NT2/D1 (cell line): ENCODE measurements at regions not wholly inside any gene's neighbourhood (a gene's known extent, or its start where the extent isn't known, plus 50 kb on each side); places are given as distances from the start of the nearest gene placed in this dataset.

Experiments used
- DNase-seq: peaks from one replicate; pipeline ENCODE4 v3.0.0-alpha.2; 2011; ENCODE audit warnings: low read depth, low spot score
- H3K27me3 ChIP-seq: 2 replicates; pipeline ENCODE4 v1.6.0; 2011; ENCODE audit warnings: mild to moderate bottlenecking; ENCODE audit not compliant: insufficient read length, insufficient read depth
- H3K36me3 ChIP-seq: 2 replicates; pipeline ENCODE4 v1.6.1; 2011; ENCODE audit warnings: mild to moderate bottlenecking, low read length, mixed read lengths; ENCODE audit not compliant: insufficient read depth, insufficient read length
- H3K4me1 ChIP-seq: 2 replicates; pipeline ENCODE4 v1.5.1; 2011; ENCODE audit not compliant: insufficient read depth, insufficient read length
- H3K4me3 ChIP-seq: 2 replicates; pipeline ENCODE4 v1.5.1; 2011; ENCODE audit warnings: low read depth; ENCODE audit not compliant: insufficient read length
- H3K9ac ChIP-seq: 2 replicates; pipeline ENCODE4 v1.6.0; 2011; ENCODE audit warnings: low read depth; ENCODE audit not compliant: insufficient read length
- H3K9me3 ChIP-seq: 2 replicates; pipeline ENCODE4 v1.5.1; 2011; ENCODE audit warnings: mild to moderate bottlenecking, low read length; ENCODE audit not compliant: insufficient read depth
- SUZ12 ChIP-seq: IDR thresholded peaks from 2 replicates; pipeline ENCODE4 v1.6.1; 2011; ENCODE audit not compliant: insufficient read length, insufficient read depth; ENCODE audit errors: extremely low read depth
- YY1 ChIP-seq: IDR thresholded peaks from 2 replicates; pipeline ENCODE4 v1.6.1; 2011; ENCODE audit not compliant: insufficient read length, insufficient read depth
- ZNF274 ChIP-seq: IDR thresholded peaks from 2 replicates; pipeline ENCODE4 v1.6.1; 2011; ENCODE audit warnings: mild to moderate bottlenecking, low read depth, low read length

DNA sequence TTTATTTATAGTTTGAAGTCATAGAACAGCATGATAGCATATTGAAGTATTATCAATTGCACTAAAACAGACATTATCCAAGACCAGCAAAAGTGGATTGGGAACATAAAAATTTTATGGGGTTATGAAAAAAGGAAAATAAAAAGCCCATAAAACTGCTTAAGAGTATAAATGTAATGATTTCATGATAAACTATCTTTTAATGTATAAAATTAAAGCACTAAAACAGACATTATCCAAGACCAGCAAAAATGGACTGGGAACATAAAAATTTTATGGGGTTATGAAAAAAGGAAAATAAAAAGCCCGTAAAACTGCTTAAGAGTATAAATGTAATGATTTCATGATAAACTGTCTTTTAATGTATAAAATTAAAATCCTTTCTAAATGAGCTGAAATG lies 119.0 kb upstream of the DAPK1 start:
- Histone ChIP-seq H3K27me3 (no peaks in the 10 kb centered on the region), H3K9me3 (no peaks in the 10 kb centered on the region), H3K4me1 (peaks cover 7% of the 10 kb centered on the region), H3K36me3 (no peaks in the 10 kb centered on the region), H3K4me3 (no peak overlapping the region), H3K9ac (no peak overlapping the region)
- TF ChIP-seq ZNF274 (no peak), YY1 (no peak), SUZ12 (no peak)
- no peak for DNase-seq

DNA sequence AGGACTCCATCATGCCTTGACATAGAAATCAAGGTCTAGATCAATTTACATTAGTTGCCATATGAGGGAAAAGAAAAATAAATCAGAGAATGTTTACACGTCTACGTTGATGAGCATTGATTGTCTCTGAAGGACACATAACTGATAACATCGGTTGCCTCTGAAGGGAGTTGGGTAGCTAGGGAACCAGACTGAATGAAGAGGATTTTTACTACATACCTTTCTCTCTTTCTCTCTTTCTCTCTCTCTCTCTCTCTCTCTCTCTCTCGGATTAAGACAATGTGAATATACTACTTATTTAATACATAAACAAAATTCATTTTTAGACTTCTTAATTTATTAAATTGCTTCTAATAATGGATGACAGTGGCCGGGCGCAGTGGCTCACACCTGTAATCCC lies 118.4 kb upstream of the DAPK1 start:
- no peak overlapping the region for H3K9ac ChIP-seq
- DNase-seq, result no peak
- no peaks in the 10 kb centered on the region for H3K27me3 ChIP-seq
- H3K4me1 ChIP-seq, result peaks cover 7% of the 10 kb centered on the region
- H3K9me3 ChIP-seq, result no peaks in the 10 kb centered on the region
- no peaks in the 10 kb centered on the region for H3K36me3 ChIP-seq
- no peak for TF ChIP-seq ZNF274
- TF ChIP-seq YY1, result no peak
- TF ChIP-seq SUZ12, result no peak
- H3K4me3 ChIP-seq, result no peak overlapping the region

GRCh38 chr9:87381050-87381711 lies 116.5 kb upstream of the DAPK1 start:
- no peak for DNase-seq
- peaks cover 3% of the 10 kb centered on the region for H3K4me1 ChIP-seq
- no peaks in the 10 kb centered on the region for H3K27me3 ChIP-seq
- no peak for TF ChIP-seq SUZ12
- H3K4me3 ChIP-seq, result no peak overlapping the region
- no peak overlapping the region for H3K9ac ChIP-seq
- H3K36me3 ChIP-seq, result no peaks in the 10 kb centered on the region
- H3K9me3 ChIP-seq, result no peaks in the 10 kb centered on the region

DNA sequence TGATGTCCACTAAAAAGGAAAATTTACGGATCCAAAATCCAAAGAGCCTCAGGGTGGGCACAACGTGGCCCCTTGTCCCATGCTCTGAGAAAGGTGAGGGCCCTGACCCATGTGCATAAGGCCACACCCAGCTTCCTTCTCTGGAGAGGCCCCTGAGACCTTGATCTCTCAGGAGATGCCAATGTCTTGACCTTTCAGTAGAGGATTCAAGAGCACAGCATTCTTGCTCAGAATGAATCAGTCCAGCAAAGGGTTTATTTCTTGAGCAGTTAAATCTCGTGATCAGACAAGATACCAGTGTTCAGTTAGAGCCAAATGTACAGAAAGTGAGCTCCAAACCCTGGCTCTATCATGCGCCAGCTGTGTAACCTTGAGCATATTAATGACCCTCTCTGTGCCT lies 115.9 kb upstream of the DAPK1 start:
- Histone ChIP-seq H3K36me3 (no peaks in the 10 kb centered on the region), H3K4me1 (peaks cover 3% of the 10 kb centered on the region), H3K27me3 (no peaks in the 10 kb centered on the region), H3K9ac (no peak overlapping the region), H3K4me3 (no peak overlapping the region), H3K9me3 (no peaks in the 10 kb centered on the region)
- DNase-seq, result no peak
- TF ChIP-seq YY1 (no peak), ZNF274 (no peak), SUZ12 (no peak)

DNA sequence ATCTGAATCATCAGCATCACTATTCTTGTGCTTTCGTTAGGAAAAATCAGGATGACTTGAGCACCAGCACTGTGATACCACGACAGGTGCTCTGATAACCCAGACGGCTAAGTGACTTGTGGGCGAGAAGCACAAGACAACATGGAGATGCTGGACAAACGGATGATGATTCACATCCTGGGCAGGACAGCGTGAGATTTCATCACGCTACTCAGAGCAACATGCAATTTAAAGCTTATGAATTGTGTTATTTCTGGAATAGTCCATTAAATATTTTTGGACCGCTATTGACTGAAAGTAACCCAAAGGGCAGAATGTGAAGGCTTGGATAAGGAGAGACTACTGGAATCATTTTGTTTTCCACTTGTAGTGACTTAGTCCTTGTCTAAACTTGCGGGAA lies 114.8 kb upstream of the DAPK1 start:
- H3K36me3 ChIP-seq, result no peaks in the 10 kb centered on the region
- H3K4me3 ChIP-seq, result no peak overlapping the region
- H3K27me3 ChIP-seq, result no peaks in the 10 kb centered on the region
- H3K9me3 ChIP-seq, result no peaks in the 10 kb centered on the region
- peaks cover 7% of the 10 kb centered on the region for H3K4me1 ChIP-seq
- no peak overlapping the region for H3K9ac ChIP-seq
- TF ChIP-seq SUZ12, result no peak
- TF ChIP-seq ZNF274, result no peak
- no peak for TF ChIP-seq YY1
- no peak for DNase-seq

GRCh38 chr9:87383344-87384150 lies 114.1 kb upstream of the DAPK1 start:
- TF ChIP-seq YY1 (no peak), ZNF274 (no peak), SUZ12 (no peak)
- H3K4me3 ChIP-seq, result no peak overlapping the region
- H3K36me3 ChIP-seq, result no peaks in the 10 kb centered on the region
- no peaks in the 10 kb centered on the region for H3K27me3 ChIP-seq
- DNase-seq, result no peak
- no peak overlapping the region for H3K9ac ChIP-seq
- no peaks in the 10 kb centered on the region for H3K9me3 ChIP-seq
- peaks cover 7% of the 10 kb centered on the region for H3K4me1 ChIP-seq

DNA sequence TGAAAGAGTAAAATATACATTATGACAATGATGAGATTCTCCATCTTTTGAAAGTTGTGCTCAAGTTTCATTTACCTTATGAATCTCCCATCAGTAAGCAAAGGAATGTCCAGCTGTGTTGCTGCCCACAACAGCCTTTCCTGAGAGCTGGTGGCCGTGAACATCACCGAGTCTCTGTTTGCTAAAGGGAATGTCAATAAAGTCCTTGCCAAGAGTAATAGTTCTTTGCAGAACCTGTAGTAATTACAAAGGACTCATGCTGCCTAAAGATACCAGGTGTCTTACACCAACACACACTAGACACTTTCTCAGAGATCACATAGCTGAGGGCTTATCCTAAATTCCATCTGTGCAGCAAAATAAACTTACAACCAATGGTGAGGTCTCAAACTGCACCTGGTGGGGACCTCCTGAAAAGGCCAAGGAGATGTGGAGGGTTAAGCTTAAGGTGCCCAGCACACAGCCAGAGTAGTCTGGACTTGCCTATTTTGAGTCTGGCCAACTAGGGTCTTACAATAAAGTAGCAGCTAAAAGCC lies 111.1 kb upstream of the DAPK1 start:
- peaks cover 7% of the 10 kb centered on the region for H3K4me1 ChIP-seq
- no peak for TF ChIP-seq ZNF274
- no peak for TF ChIP-seq SUZ12
- no peak for TF ChIP-seq YY1
- DNase-seq, result no peak
- no peaks in the 10 kb centered on the region for H3K9me3 ChIP-seq
- H3K9ac ChIP-seq, result no peak overlapping the region
- H3K4me3 ChIP-seq, result no peak overlapping the region
- no peaks in the 10 kb centered on the region for H3K36me3 ChIP-seq
- H3K27me3 ChIP-seq, result no peaks in the 10 kb centered on the region
